Psoas muscle (tissue), 7 donors: ENCODE measurements at regions not wholly inside any gene's neighbourhood (a gene's known extent, or its start where the extent isn't known, plus 50 kb on each side); places are given as distances from the start of the nearest gene placed in this dataset.

Source experiments
- ATAC-seq, 4 donors: fragments of 200-7000 bp; cut with Tn5 transposase; one replicate each; pipeline ENCODE4 v1.9.1; 2020; ENCODE audit warnings: moderate library complexity in 3 of 4, mild to moderate bottlenecking in 2 of 4
- DNase-seq, 2 donors: peaks; one replicate each; pipeline ENCODE4 v3.0.0-alpha.2; 2020
- H3K27ac ChIP-seq: fragments of 200-600 bp; one replicate; pipeline ENCODE4 v1.8.0; 2022
- H3K27me3 ChIP-seq, 3 donors: fragments of 200-600 bp in 1 of 3; one replicate each; pipeline versions ENCODE4 v1.6.1 to v1.8.0; 2013 to 2022; ENCODE audit warnings: low read length in 2 of 3, mild to moderate bottlenecking in 2 of 3, moderate library complexity in 1 of 3; ENCODE audit not compliant: insufficient read depth in 3 of 3
- H3K36me3 ChIP-seq, 2 donors: fragments of 200-600 bp in 1 of 2; one replicate each; pipeline versions ENCODE4 v1.6.1 to v1.8.0; 2013 to 2022; ENCODE audit warnings: low read depth in 1 of 2, mild to moderate bottlenecking in 1 of 2, moderate library complexity in 1 of 2; ENCODE audit not compliant: insufficient read depth in 1 of 2
- H3K4me1 ChIP-seq: fragments of 200-600 bp; one replicate; pipeline ENCODE4 v1.8.0; 2022
- H3K4me3 ChIP-seq: fragments of 200-600 bp; one replicate; pipeline ENCODE4 v1.8.0; 2022; ENCODE audit warnings: mild to moderate bottlenecking
- H3K9me3 ChIP-seq: fragments of 200-600 bp; one replicate; pipeline ENCODE4 v1.8.0; 2022
- CTCF ChIP-seq: fragments of 200-600 bp; IDR thresholded peaks from one replicate; pipeline ENCODE4 v1.8.0; 2022; ENCODE audit warnings: antibody characterized with exemption
- WGBS, 3 donors: extraction: QIAGEN DNeasy Blood & Tissue Kit; methylation state at CpG; one replicate each; pipeline versions ENCODE4 v1.1.6 to v1.1.7; 2013; 5-methylcytosine and 5-hydroxymethylcytosine counted together
- intact Hi-C, 2 donors: fragments of 100-400 bp; cut with DNase I; formaldehyde crosslinking; loops; one replicate each; pipeline versions ENCODE4 v1.11.0 to v1.14.2; 2022
- donor health status: healthy with polysubstance abuse.
- donor health status: DM: no; HTN: no; CAD: no; lungs with moderate emphysema.
- donor health status: Bipolar disorder and iron deficiency.
- donor health status: healthy.
- donor health status: DM: yes; HTN: yes; CAD: no.
- donor health status: DM: no; HTN: no; CAD: no.
- donor health status: DM: yes; HTN: yes; CAD: no.

- intact Hi-C loops, result no loop called here
- H3K27me3 ChIP-seq, result no peaks in the 10 kb centered on the region
- ATAC-seq (no peak), DNase-seq (no peak)
- TF ChIP-seq CTCF, result no peak
- no peak overlapping the region for H3K4me3 ChIP-seq
- WGBS, 3 donors, result 85 to 100% (median 98%) methylated on average over 1 of the region's 1 CpG
- H3K36me3 ChIP-seq, result no peaks in the 10 kb centered on the region
- no peak overlapping the region for H3K27ac ChIP-seq
- H3K9me3 ChIP-seq, result no peaks in the 10 kb centered on the region
- no peaks in the 10 kb centered on the region for H3K4me1 ChIP-seq
Observed at GRCh38 chr6:138011413-138011812, 95.8 kb downstream of the PERP start.

GRCh38 chr6:138012682-138013081, 94.5 kb downstream of the PERP start:
- Histone ChIP-seq H3K4me1 (no peaks in the 10 kb centered on the region), H3K9me3 (no peaks in the 10 kb centered on the region)
- intact Hi-C loops, result no loop called here

DNA sequence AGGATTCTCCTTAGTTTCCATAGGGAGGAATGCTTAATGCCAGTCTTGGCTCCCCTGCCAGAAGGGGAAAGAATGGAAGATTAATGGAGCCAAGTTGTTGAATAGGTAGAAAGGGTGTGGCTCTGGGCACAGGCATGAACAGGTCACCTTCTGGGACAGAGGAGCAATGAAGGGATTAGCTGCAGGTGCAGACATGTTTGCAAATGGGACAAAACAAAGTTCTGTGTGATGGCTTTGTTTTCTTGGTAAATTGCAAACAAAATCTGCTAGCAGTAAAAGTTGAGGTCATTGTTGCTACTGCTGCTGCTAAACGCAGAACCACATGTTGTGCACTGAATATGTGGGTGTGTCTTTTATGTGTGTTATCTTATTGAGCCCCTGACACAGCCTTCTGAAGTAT, 93.3 kb downstream of the PERP start:
- intact Hi-C loops, result no loop called here
- Histone ChIP-seq H3K36me3 (no peaks in the 10 kb centered on the region), H3K4me3 (no peak overlapping the region), H3K27ac (no peak overlapping the region), H3K9me3 (no peaks in the 10 kb centered on the region), H3K27me3 (peaks cover 0 to 4% (median 0%) of the 10 kb centered on the region in 3 donors), H3K4me1 (no peaks in the 10 kb centered on the region)
- ATAC-seq, result no peak
- DNase-seq, result no peak
- no peak for TF ChIP-seq CTCF
- WGBS, 3 donors, result 27 to 54% (median 41%) methylated on average over 1 of the region's 1 CpG

More at GRCh38 chr6:138012682-138013081, 94.5 kb downstream of the PERP start:
- Histone ChIP-seq H3K4me3 (no peak overlapping the region), H3K36me3 (no peaks in the 10 kb centered on the region), H3K27ac (no peak overlapping the region), H3K27me3 (peaks cover 0 to 4% (median 0%) of the 10 kb centered on the region in 3 donors)
- ATAC-seq (no peak), DNase-seq (no peak)
- TF ChIP-seq CTCF, result no peak
- 77 to 90% (median 90%) methylated on average over 1 of the region's 1 CpG for WGBS, 3 donors

DNA sequence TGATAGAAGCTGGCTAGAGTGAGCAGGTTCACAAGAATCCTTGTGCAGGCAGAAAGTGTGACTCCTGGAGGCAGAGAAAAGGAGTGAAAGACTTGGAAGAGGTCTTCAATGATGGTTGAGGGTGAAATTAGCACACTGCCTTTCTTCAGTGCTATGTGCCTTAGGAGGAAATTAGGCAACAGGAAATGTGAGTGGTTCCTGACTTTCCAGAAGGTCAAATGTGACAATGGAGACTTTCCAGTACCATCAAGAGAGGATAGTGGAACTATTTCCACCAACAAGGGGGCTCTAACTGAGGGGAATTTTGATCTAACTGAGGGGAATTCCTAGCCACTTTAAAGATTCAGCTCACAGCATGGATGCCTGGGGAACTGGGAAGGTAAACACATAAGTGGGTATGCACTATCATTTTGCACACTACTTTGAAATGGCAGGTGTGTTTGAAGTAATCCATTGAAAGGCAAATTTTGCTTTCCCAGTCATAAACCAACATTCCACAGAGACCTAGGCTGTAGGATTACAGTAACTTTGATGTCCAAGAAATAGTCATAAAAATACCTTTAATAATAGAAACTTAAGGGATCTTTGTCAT, 90.0 kb downstream of the PERP start:
- Histone ChIP-seq H3K27ac (no peak overlapping the region), H3K36me3 (no peaks in the 10 kb centered on the region), H3K4me1 (no peaks in the 10 kb centered on the region), H3K4me3 (no peak overlapping the region), H3K27me3 (peaks cover 0 to 4% (median 2%) of the 10 kb centered on the region in 3 donors), H3K9me3 (no peaks in the 10 kb centered on the region)
- intact Hi-C loops, result no loop called here
- ATAC-seq (no peak), DNase-seq (no peak)
- TF ChIP-seq CTCF, result no peak

DNA sequence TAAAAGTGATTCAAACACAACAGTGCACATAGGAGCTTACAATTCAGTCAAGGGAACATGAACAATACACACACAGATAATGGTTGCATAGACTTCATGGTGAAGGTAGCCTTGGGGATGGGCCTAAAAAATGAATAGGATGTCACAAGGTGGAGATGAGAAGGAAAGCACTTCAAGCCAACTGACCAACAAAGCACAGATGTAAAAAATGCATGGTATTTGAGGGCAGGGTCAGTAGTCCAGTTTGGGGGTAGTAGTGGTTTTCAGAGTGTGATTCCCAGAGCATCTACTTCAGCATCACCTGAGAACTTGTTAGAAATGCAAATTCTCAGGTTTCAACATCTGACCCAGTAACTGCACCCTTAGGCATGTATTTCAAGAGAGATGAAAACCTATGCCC, 88.9 kb downstream of the PERP start:
- Histone ChIP-seq H3K4me1 (no peaks in the 10 kb centered on the region), H3K9me3 (no peaks in the 10 kb centered on the region), H3K36me3 (no peaks in the 10 kb centered on the region), H3K27ac (no peak overlapping the region), H3K4me3 (no peak overlapping the region), H3K27me3 (peaks cover 0 to 4% (median 2%) of the 10 kb centered on the region in 3 donors)
- TF ChIP-seq CTCF, result no peak
- intact Hi-C loops, result no loop called here
- no peak for DNase-seq
- ATAC-seq, result no peak
